Prostate gland (tissue), 2 donors: ENCODE measurements at regions not wholly inside any gene's neighbourhood (a gene's known extent, or its start where the extent isn't known, plus 50 kb on each side); places are given as distances from the start of the nearest gene placed in this dataset.

Experiments
- POLR2A ChIP-seq: fragments of 450-650 bp; IDR thresholded peaks from one replicate; pipeline ENCODE4 v1.6.1; 2016; ENCODE audit warnings: antibody characterized with exemption, mild to moderate bottlenecking
- TF ChIP-seq, protein P1 (sequence below), 4 experiments: fragments of 200-600 bp in 2 of 4; fragments of 450-650 bp in 2 of 4; sonication (generic) in 2 of 4; IDR thresholded peaks; 1 replicate in 3 of 4; 2 replicates in 1 of 4; pipeline ENCODE4 v1.5.1; 2016 to 2019; ENCODE audit warnings: antibody characterized with exemption in 4 of 4, mild to moderate bottlenecking in 2 of 4, moderate library complexity in 2 of 4

DNA sequence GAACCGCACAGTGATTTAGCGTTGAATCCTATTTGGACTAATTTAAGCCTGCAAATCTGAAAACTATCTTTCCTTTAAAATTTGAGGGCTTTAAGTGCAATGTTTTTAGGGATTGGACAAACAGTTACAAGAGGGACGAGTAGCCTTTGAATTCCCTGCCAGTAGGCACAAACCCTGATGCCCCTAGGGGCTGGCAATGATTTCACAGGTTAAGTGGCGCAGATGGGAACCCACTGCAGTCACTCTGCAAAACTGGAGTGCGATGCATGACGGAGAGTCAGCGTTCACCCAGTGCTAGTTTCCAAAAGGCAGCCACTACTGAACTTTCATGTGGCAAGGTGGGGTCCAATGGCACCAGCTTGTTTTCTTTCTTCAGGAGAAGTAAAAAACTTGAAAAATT lies 99.4 kb upstream of the FRMD6 start:
- no peak for TF ChIP-seq POLR2A
- TF ChIP-seq, protein P1, sequence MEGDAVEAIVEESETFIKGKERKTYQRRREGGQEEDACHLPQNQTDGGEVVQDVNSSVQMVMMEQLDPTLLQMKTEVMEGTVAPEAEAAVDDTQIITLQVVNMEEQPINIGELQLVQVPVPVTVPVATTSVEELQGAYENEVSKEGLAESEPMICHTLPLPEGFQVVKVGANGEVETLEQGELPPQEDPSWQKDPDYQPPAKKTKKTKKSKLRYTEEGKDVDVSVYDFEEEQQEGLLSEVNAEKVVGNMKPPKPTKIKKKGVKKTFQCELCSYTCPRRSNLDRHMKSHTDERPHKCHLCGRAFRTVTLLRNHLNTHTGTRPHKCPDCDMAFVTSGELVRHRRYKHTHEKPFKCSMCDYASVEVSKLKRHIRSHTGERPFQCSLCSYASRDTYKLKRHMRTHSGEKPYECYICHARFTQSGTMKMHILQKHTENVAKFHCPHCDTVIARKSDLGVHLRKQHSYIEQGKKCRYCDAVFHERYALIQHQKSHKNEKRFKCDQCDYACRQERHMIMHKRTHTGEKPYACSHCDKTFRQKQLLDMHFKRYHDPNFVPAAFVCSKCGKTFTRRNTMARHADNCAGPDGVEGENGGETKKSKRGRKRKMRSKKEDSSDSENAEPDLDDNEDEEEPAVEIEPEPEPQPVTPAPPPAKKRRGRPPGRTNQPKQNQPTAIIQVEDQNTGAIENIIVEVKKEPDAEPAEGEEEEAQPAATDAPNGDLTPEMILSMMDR (IDR thresholded peaks at IDR 0.05): no peak
